Sigmoid colon (tissue), 4 donors: ENCODE measurements at regions not wholly inside any gene's neighbourhood (a gene's known extent, or its start where the extent isn't known, plus 50 kb on each side); places are given as distances from the start of the nearest gene placed in this dataset.

ENCODE experiments used
- POLR2AphosphoS5 ChIP-seq, 4 donors: sonication (generic); formaldehyde crosslinking; IDR thresholded peaks; one replicate each; pipeline ENCODE4 v1.6.1; 2017; ENCODE audit warnings: antibody characterized with exemption in 4 of 4
- TF ChIP-seq, protein P1 (sequence below), 4 experiments: fragments of 450-650 bp in 3 of 4; fragments of 200-600 bp in 1 of 4; IDR thresholded peaks; one replicate each; pipeline ENCODE4 v1.5.1; 2016 to 2019; ENCODE audit warnings: antibody characterized with exemption in 4 of 4, mild to moderate bottlenecking in 3 of 4, moderate library complexity in 2 of 4

DNA sequence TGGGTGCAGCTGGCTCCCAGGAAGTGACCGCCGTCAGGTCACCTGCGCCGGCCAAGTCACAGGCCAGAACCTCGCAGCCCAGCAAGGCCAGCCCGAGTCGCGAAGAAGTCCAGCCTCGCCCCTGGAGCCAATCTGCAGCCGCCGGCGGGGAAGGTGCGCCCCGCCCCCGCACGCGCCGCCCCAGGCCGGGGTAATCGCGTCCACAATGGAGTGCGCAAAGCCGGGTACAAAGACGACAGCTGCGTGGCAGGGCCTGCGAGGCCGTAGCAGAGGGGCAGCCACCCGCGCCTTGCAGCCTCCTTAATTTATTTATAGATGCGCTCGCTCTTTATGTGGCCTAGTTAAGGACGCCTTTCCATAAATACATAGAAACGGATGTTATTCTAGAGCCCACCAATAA, 139.4 kb upstream of the CPEB2 start:
- TF ChIP-seq, protein P1, sequence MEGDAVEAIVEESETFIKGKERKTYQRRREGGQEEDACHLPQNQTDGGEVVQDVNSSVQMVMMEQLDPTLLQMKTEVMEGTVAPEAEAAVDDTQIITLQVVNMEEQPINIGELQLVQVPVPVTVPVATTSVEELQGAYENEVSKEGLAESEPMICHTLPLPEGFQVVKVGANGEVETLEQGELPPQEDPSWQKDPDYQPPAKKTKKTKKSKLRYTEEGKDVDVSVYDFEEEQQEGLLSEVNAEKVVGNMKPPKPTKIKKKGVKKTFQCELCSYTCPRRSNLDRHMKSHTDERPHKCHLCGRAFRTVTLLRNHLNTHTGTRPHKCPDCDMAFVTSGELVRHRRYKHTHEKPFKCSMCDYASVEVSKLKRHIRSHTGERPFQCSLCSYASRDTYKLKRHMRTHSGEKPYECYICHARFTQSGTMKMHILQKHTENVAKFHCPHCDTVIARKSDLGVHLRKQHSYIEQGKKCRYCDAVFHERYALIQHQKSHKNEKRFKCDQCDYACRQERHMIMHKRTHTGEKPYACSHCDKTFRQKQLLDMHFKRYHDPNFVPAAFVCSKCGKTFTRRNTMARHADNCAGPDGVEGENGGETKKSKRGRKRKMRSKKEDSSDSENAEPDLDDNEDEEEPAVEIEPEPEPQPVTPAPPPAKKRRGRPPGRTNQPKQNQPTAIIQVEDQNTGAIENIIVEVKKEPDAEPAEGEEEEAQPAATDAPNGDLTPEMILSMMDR (IDR thresholded peaks at IDR 0.05), result no peak
- TF ChIP-seq POLR2AphosphoS5 (IDR thresholded peaks at IDR 0.05), result no peak
